Right lobe of liver (tissue), 4 donors: ENCODE measurements at regions not wholly inside any gene's neighbourhood (a gene's known extent, or its start where the extent isn't known, plus 50 kb on each side); places are given as distances from the start of the nearest gene placed in this dataset.

ENCODE experiments used
- POLR2A ChIP-seq: fragments of 450-650 bp; IDR thresholded peaks from one replicate; pipeline ENCODE4 v1.6.1; 2017; ENCODE audit warnings: antibody characterized with exemption, mild to moderate bottlenecking
- TF ChIP-seq, protein P1 (sequence below), 4 donors: fragments of 200-600 bp in 3 of 4; fragments of 450-650 bp in 1 of 4; IDR thresholded peaks; one replicate each; pipeline versions ENCODE4 v1.5.1 to v1.8.0; 2016 to 2022; ENCODE audit warnings: antibody characterized with exemption in 4 of 4, mild to moderate bottlenecking in 2 of 4
- donor health status: DM: no; HTN: no; CAD: no.
- donor health status: DM: no; HTN: no; CAD: no.
- donor health status: DM: no; HTN: yes; CAD: no.

DNA sequence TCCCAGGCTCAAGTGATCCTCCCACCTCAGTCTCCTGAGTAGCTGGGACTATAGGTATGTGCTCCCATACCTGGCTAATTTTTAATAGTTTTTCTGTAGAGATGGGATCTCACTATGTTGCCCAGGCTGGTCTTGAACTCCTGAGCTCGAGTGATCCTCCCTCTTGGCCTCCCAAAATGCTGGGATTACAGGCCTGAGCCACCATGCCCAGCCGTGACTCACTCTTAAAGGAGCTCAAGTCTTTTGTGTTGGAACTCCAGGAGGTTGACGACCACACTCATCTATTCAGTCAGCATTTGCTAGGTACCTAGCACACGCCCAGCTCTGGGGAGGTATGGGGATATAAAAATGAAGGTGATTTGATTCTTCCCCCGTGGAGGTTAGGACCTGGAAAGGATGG is 62.8 kb downstream of the UTRN start:
- TF ChIP-seq, protein P1, sequence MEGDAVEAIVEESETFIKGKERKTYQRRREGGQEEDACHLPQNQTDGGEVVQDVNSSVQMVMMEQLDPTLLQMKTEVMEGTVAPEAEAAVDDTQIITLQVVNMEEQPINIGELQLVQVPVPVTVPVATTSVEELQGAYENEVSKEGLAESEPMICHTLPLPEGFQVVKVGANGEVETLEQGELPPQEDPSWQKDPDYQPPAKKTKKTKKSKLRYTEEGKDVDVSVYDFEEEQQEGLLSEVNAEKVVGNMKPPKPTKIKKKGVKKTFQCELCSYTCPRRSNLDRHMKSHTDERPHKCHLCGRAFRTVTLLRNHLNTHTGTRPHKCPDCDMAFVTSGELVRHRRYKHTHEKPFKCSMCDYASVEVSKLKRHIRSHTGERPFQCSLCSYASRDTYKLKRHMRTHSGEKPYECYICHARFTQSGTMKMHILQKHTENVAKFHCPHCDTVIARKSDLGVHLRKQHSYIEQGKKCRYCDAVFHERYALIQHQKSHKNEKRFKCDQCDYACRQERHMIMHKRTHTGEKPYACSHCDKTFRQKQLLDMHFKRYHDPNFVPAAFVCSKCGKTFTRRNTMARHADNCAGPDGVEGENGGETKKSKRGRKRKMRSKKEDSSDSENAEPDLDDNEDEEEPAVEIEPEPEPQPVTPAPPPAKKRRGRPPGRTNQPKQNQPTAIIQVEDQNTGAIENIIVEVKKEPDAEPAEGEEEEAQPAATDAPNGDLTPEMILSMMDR (IDR thresholded peaks at IDR 0.05): no peak
- TF ChIP-seq POLR2A: no peak
